Keratinocyte (primary cell): ENCODE measurements at regions not wholly inside any gene's neighbourhood (a gene's known extent, or its start where the extent isn't known, plus 50 kb on each side); places are given as distances from the start of the nearest gene placed in this dataset.

Experiments used
- EZH2 ChIP-seq: IDR thresholded peaks from one replicate; pipeline ENCODE4 v1.6.1; 2012; ENCODE audit warnings: inconsistent platforms, mild to moderate bottlenecking, low read length, moderate library complexity
- TF ChIP-seq, protein P1 (sequence below), 3 experiments: IDR thresholded peaks in 1 of 3; conservative IDR thresholded peaks in 1 of 3; optimal IDR thresholded peaks in 1 of 3; 2 replicates in 2 of 3; 3 replicates in 1 of 3; pipeline versions ENCODE3 to v1.5.1; 2011; ENCODE audit warnings: low read length in 3 of 3, mild to moderate bottlenecking in 3 of 3, moderate library complexity in 2 of 3, control low read depth in 1 of 3, inconsistent platforms in 1 of 3; ENCODE audit not compliant: insufficient read depth in 2 of 3; ENCODE audit errors: extremely low read depth in 1 of 3

DNA sequence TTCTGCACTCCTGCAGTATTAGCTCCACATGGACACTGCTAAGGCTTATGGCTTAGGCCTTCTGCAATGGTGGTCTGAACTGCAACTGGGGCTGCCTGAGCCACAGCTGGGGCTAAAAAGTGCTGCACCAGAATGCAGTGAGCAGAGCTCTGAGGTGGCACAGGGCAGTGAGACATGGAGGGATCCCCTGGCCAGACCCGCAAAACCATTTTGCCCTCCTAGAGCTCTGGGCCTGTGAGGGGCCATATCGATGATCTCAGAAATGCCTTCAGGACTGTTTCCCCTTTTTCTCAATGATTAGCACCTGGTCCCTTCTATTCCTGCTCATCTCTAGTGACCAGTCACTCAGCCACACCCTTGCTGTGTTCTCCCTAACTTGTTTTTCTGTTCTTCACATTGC, 397.7 kb downstream of the UQCRFS1 start:
- TF ChIP-seq, protein P1, sequence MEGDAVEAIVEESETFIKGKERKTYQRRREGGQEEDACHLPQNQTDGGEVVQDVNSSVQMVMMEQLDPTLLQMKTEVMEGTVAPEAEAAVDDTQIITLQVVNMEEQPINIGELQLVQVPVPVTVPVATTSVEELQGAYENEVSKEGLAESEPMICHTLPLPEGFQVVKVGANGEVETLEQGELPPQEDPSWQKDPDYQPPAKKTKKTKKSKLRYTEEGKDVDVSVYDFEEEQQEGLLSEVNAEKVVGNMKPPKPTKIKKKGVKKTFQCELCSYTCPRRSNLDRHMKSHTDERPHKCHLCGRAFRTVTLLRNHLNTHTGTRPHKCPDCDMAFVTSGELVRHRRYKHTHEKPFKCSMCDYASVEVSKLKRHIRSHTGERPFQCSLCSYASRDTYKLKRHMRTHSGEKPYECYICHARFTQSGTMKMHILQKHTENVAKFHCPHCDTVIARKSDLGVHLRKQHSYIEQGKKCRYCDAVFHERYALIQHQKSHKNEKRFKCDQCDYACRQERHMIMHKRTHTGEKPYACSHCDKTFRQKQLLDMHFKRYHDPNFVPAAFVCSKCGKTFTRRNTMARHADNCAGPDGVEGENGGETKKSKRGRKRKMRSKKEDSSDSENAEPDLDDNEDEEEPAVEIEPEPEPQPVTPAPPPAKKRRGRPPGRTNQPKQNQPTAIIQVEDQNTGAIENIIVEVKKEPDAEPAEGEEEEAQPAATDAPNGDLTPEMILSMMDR (optimal IDR thresholded peaks at IDR 0.05 in 1 of 3, IDR thresholded peaks at IDR 0.05 in 1 of 3, conservative IDR thresholded peaks at IDR 0.05 in 1 of 3; ENCODE audit: extremely low read depth in 1 of 3, insufficient read depth in 2 of 3, low read length in 3 of 3) = no peak
- TF ChIP-seq EZH2 = no peak
